ENCODE measurements at regions not wholly inside any gene's neighbourhood (a gene's known extent, or its start where the extent isn't known, plus 50 kb on each side); places are given as distances from the start of the nearest gene placed in this dataset.

DNA sequence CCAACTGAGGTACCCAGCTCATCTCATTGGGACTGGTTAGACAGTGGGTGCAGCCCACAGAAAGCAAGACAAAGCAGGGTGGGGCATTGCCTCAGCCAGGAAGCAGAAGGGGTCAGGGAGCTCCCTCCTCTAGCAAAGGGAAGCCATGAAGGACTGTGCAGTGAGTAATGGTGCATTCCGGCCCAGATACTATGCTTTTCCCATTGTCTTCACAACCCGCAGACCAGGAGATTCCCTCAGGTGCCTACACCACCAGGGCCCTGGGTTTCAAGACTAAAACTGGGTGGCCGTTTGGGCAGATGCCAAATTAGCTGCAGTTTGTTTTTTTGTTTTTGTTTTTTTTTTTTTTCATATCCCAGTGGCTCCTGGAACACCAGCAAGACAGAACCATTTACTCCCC lies 235.3 kb downstream of the TACR3 start:
- ChIA-PET CTCF (ENCODE audit: low intra/inter-chr PET ratio) (no interaction called here), POLR2A (no interaction called here)
- H3K4me1 ChIP-seq (replicated peaks in 1 of 2; ENCODE audit: control insufficient read depth in 2 of 2, insufficient read depth in 2 of 2, low read length in 2 of 2), result no peaks in the 10 kb centered on the region
- no peaks in the 10 kb centered on the region for H3K9me3 ChIP-seq (replicated peaks; ENCODE audit: control insufficient read depth, insufficient read depth, low read depth, low read length)
- no peak overlapping the region for H3K4me2 ChIP-seq (ENCODE audit: insufficient read depth, low read length)
- no peaks in the 10 kb centered on the region for H3K9me1 ChIP-seq (ENCODE audit: control insufficient read depth, insufficient read depth, low read length)
- H3K27ac ChIP-seq (ENCODE audit: extremely low read depth, low read depth, low read length), result no peak overlapping the region
- H2AFZ ChIP-seq (ENCODE audit: low read depth, low read length), result no peak overlapping the region
- no TSS peak for BruUV-seq (replicated peaks)
- no peaks in the 10 kb centered on the region for H3K79me2 ChIP-seq (ENCODE audit: control insufficient read depth, insufficient read depth, low read length)
- in situ Hi-C loops (cut with MboI) (no loop called here), intact Hi-C loops (cut with micrococcal nuclease) (no loop called here)
- no peaks in the 10 kb centered on the region for H3K27me3 ChIP-seq (ENCODE audit: control insufficient read depth in 2 of 2, insufficient read depth in 2 of 2, low read length in 2 of 2)
- WGBS (ENCODE audit: insufficient coverage, low coverage, missing lambda C conversion rate), result 0% methylated on average over 3 of the region's 3 CpGs
- H4K20me1 ChIP-seq (replicated peaks; ENCODE audit: control insufficient read depth, insufficient read depth, low read length), result no peaks in the 10 kb centered on the region
- ATAC-seq, result no peak
- H3K9ac ChIP-seq (ENCODE audit: insufficient read depth in 1 of 2, low read depth in 2 of 2, low read length in 2 of 2), result no peak overlapping the region
- no peak for TF ChIP-seq CREBBP (IDR thresholded peaks at IDR 0.05; ENCODE audit: low read depth, low read length)
- TF ChIP-seq, protein P1, sequence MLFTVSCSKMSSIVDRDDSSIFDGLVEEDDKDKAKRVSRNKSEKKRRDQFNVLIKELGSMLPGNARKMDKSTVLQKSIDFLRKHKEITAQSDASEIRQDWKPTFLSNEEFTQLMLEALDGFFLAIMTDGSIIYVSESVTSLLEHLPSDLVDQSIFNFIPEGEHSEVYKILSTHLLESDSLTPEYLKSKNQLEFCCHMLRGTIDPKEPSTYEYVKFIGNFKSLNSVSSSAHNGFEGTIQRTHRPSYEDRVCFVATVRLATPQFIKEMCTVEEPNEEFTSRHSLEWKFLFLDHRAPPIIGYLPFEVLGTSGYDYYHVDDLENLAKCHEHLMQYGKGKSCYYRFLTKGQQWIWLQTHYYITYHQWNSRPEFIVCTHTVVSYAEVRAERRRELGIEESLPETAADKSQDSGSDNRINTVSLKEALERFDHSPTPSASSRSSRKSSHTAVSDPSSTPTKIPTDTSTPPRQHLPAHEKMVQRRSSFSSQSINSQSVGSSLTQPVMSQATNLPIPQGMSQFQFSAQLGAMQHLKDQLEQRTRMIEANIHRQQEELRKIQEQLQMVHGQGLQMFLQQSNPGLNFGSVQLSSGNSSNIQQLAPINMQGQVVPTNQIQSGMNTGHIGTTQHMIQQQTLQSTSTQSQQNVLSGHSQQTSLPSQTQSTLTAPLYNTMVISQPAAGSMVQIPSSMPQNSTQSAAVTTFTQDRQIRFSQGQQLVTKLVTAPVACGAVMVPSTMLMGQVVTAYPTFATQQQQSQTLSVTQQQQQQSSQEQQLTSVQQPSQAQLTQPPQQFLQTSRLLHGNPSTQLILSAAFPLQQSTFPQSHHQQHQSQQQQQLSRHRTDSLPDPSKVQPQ (CRISPR knock-in tag; IDR thresholded peaks at IDR 0.05; ENCODE audit: borderline replicate concordance), result no peak
- no peak for TF ChIP-seq SAFB2 (IDR thresholded peaks at IDR 0.05; ENCODE audit: borderline replicate concordance, low read depth, low read length, severe bottlenecking)
- TF ChIP-seq, protein P2, sequence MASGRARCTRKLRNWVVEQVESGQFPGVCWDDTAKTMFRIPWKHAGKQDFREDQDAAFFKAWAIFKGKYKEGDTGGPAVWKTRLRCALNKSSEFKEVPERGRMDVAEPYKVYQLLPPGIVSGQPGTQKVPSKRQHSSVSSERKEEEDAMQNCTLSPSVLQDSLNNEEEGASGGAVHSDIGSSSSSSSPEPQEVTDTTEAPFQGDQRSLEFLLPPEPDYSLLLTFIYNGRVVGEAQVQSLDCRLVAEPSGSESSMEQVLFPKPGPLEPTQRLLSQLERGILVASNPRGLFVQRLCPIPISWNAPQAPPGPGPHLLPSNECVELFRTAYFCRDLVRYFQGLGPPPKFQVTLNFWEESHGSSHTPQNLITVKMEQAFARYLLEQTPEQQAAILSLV (tag; IDR thresholded peaks at IDR 0.05), result no peak
- TF ChIP-seq, protein P3, sequence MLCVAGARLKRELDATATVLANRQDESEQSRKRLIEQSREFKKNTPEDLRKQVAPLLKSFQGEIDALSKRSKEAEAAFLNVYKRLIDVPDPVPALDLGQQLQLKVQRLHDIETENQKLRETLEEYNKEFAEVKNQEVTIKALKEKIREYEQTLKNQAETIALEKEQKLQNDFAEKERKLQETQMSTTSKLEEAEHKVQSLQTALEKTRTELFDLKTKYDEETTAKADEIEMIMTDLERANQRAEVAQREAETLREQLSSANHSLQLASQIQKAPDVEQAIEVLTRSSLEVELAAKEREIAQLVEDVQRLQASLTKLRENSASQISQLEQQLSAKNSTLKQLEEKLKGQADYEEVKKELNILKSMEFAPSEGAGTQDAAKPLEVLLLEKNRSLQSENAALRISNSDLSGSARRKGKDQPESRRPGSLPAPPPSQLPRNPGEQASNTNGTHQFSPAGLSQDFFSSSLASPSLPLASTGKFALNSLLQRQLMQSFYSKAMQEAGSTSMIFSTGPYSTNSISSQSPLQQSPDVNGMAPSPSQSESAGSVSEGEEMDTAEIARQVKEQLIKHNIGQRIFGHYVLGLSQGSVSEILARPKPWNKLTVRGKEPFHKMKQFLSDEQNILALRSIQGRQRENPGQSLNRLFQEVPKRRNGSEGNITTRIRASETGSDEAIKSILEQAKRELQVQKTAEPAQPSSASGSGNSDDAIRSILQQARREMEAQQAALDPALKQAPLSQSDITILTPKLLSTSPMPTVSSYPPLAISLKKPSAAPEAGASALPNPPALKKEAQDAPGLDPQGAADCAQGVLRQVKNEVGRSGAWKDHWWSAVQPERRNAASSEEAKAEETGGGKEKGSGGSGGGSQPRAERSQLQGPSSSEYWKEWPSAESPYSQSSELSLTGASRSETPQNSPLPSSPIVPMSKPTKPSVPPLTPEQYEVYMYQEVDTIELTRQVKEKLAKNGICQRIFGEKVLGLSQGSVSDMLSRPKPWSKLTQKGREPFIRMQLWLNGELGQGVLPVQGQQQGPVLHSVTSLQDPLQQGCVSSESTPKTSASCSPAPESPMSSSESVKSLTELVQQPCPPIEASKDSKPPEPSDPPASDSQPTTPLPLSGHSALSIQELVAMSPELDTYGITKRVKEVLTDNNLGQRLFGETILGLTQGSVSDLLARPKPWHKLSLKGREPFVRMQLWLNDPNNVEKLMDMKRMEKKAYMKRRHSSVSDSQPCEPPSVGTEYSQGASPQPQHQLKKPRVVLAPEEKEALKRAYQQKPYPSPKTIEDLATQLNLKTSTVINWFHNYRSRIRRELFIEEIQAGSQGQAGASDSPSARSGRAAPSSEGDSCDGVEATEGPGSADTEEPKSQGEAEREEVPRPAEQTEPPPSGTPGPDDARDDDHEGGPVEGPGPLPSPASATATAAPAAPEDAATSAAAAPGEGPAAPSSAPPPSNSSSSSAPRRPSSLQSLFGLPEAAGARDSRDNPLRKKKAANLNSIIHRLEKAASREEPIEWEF (CRISPR knock-in tag; IDR thresholded peaks at IDR 0.05), result no peak
- TF ChIP-seq ZC3H11A (IDR thresholded peaks at IDR 0.05; ENCODE audit: low read depth, low read length), result no peak
- TF ChIP-seq PRMT5 (CRISPR knock-in tag; IDR thresholded peaks at IDR 0.05), result no peak
- no peak for FAIRE-seq
- H3K36me3 ChIP-seq (ENCODE audit: control insufficient read depth, insufficient read depth, low read length), result no peaks in the 10 kb centered on the region
- H3K4me3 ChIP-seq, result no peak overlapping the region
- DNase-seq (ENCODE audit: extremely low read depth in 1 of 4, low spot score in 3 of 4), result no peak

All from K562 (cell line).